CD4-positive, CD25-positive, alpha-beta regulatory T cell (primary cell): ENCODE measurements at regions not wholly inside any gene's neighbourhood (a gene's known extent, or its start where the extent isn't known, plus 50 kb on each side); places are given as distances from the start of the nearest gene placed in this dataset.

ENCODE experiments used
- ATAC-seq, 2 donors: fragments of 150-1000 bp; cut with Tn5 transposase; one replicate each; pipeline ENCODE4 v1.10.0; 2021; ENCODE audit warnings: low read depth in 2 of 2, moderate number of reproducible peaks in 2 of 2, moderate library complexity in 1 of 2
- DNase-seq, 3 donors: peaks; one replicate each; pipeline versions ENCODE4 v3.0.0 to v3.0.0-alpha.2; 2012 to 2022; ENCODE audit warnings: mixed read lengths in 1 of 3
- H3K27ac ChIP-seq: one replicate; pipeline ENCODE4 v1.7.0; 2013; ENCODE audit warnings: mild to moderate bottlenecking, low read length; ENCODE audit not compliant: insufficient read depth, poor library complexity, severe bottlenecking
- H3K27me3 ChIP-seq: one replicate; pipeline ENCODE4 v1.7.0; 2013; ENCODE audit warnings: low read length; ENCODE audit not compliant: control insufficient read depth, insufficient read depth
- H3K36me3 ChIP-seq: one replicate; pipeline ENCODE4 v1.7.0; 2013; ENCODE audit warnings: mild to moderate bottlenecking, low read length, moderate library complexity; ENCODE audit not compliant: control insufficient read depth, insufficient read depth
- H3K4me1 ChIP-seq: 2 replicates; pipeline ENCODE4 v1.7.0; 2013; ENCODE audit warnings: mild to moderate bottlenecking, low read length; ENCODE audit not compliant: insufficient read depth, control insufficient read depth, poor library complexity, severe bottlenecking
- H3K4me3 ChIP-seq: one replicate; pipeline ENCODE4 v1.7.0; 2013; ENCODE audit warnings: low read depth, mild to moderate bottlenecking, low read length, moderate library complexity
- H3K9me3 ChIP-seq, 2 experiments: 1 replicate in 1 of 2; 2 replicates in 1 of 2; pipeline ENCODE4 v1.7.0; 2013; ENCODE audit warnings: low read length in 2 of 2, mild to moderate bottlenecking in 1 of 2, moderate library complexity in 1 of 2; ENCODE audit not compliant: control insufficient read depth in 2 of 2
- H3K27ac Mint-ChIP-seq, 3 donors: one replicate each; pipeline ENCODE4 v1.8.0; 2020 to 2022; ENCODE audit warnings: mild to moderate bottlenecking in 3 of 3, mixed read lengths in 3 of 3, moderate library complexity in 2 of 3
- H3K27me3 Mint-ChIP-seq: one replicate; pipeline ENCODE4 v1.8.0; 2022; ENCODE audit warnings: mild to moderate bottlenecking, mixed read lengths
- H3K36me3 Mint-ChIP-seq: one replicate; pipeline ENCODE4 v1.8.0; 2020; ENCODE audit warnings: mixed read lengths
- H3K4me1 Mint-ChIP-seq, 4 donors: one replicate each; pipeline ENCODE4 v1.8.0; 2020 to 2022; ENCODE audit warnings: mixed read lengths in 4 of 4, mild to moderate bottlenecking in 1 of 4
- H3K4me3 Mint-ChIP-seq, 4 donors: one replicate each; pipeline ENCODE4 v1.8.0; 2020 to 2022; ENCODE audit warnings: mild to moderate bottlenecking in 4 of 4, mixed read lengths in 4 of 4, moderate library complexity in 3 of 4
- H3K9me3 Mint-ChIP-seq, 7 donors: one replicate each; pipeline ENCODE4 v1.8.0; 2020 to 2022; ENCODE audit warnings: mixed read lengths in 7 of 7, mild to moderate bottlenecking in 3 of 7, moderate library complexity in 2 of 7

DNA sequence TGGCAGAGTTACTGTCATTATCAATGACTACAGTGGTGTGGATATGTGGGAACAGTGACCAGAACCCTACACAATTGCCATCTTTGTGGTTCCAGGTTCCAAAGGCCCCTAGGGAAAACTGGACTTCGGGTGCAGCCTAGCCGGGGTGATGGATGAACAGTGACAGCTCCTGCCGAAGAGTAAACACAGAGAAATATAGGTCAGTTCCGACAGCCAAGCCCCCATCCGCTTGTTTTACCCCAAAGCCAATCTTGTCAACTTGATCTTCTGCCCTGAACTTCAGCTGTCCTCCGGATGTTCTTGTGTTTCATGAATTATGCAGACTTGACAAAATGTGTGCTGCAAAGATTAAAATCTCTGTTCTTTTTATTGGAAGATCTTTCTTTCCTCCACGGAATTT is 200.4 kb upstream of the SRRM4 start:
- H3K27ac ChIP-seq, result no peak overlapping the region
- no peak for ATAC-seq
- no peak overlapping the region for H3K4me3 ChIP-seq
- H3K27ac Mint-ChIP-seq, result no peak overlapping the region
- H3K27me3 Mint-ChIP-seq, result no peaks in the 10 kb centered on the region
- no peaks in the 10 kb centered on the region for H3K4me1 ChIP-seq
- DNase-seq, result no peak
- H3K9me3 Mint-ChIP-seq, result peaks cover 0 to 5% (median 1%) of the 10 kb centered on the region in 7 donors
- no peak overlapping the region for H3K4me3 Mint-ChIP-seq
- H3K4me1 Mint-ChIP-seq, result no peaks in the 10 kb centered on the region
- no peaks in the 10 kb centered on the region for H3K27me3 ChIP-seq
- H3K36me3 Mint-ChIP-seq, result no peaks in the 10 kb centered on the region
- H3K36me3 ChIP-seq, result no peaks in the 10 kb centered on the region
- no peaks in the 10 kb centered on the region for H3K9me3 ChIP-seq

DNA sequence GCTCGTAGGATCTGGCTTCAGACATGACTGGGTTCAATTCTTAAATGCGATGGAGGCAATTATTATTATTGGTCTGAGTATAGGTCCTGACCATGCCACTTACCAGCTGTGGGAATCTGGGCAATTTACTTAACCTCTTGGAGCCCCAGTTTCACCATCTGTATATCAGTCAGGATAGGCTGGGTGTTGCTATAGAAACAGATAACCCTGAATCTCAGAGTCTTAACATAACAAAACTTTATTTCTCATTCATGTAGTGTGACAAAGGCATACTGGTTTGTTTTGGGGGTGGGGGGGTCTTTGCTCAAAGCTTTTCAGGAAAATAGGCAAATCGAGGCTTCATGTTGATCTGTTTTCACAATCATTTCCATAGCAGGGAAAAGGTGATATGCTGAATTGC is 199.6 kb upstream of the SRRM4 start:
- Histone ChIP-seq H3K9me3 (no peaks in the 10 kb centered on the region), H3K4me3 (no peak overlapping the region), H3K27ac (no peak overlapping the region), H3K36me3 (no peaks in the 10 kb centered on the region), H3K27me3 (no peaks in the 10 kb centered on the region), H3K4me1 (no peaks in the 10 kb centered on the region)
- Mint-ChIP-seq H3K4me3 (no peak overlapping the region), H3K4me1 (no peaks in the 10 kb centered on the region), H3K27me3 (no peaks in the 10 kb centered on the region), H3K36me3 (no peaks in the 10 kb centered on the region), H3K9me3 (peaks cover 0 to 5% (median 1%) of the 10 kb centered on the region in 7 donors), H3K27ac (no peak overlapping the region)
- ATAC-seq (no peak), DNase-seq (no peak)

DNA sequence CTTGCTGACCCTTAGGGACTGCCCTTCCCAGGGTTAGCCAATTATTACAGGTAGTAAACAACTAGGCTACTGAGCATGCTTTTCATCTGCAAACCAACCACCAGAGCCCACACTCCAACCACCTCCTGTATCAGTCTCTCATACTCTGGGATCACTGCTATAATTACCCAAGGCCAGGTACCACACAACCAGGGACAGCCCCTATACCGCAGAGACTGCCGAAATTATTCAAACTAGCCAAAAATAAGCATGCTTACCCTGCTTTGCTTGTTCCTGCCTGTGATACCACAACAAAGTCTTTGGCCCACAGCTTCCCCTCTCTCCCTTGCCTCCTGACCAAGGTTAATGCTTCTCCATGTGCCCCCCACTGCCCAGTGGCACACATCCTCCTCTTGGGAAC is 197.6 kb upstream of the SRRM4 start:
- no peaks in the 10 kb centered on the region for H3K36me3 Mint-ChIP-seq
- ATAC-seq, result no peak
- H3K9me3 Mint-ChIP-seq, result peaks cover 0 to 5% (median 0%) of the 10 kb centered on the region in 7 donors

DNA sequence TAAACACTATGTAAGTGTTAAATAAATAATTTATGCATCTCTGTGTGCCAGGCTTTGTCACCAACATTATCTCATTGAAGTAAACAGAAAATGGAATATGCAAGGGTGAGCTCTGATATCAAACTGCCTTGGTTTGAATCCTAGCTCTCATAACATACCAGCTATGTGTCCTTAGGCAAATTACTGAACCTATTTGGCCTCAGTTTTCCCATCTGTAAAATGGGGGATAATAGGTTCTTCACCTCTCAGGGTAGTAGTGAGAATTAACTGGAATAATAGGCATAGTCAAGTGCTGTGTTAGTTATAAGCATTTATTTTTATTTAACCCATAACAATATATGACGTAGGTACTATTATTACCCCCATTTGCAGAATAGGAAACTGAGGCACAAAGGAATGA is 190.8 kb upstream of the SRRM4 start:
- H3K36me3 Mint-ChIP-seq, result no peaks in the 10 kb centered on the region
- DNase-seq, result no peak
- ATAC-seq, result no peak

More for the DNA sequence above, 197.6 kb upstream of the SRRM4 start:
- Mint-ChIP-seq H3K27ac (no peak overlapping the region), H3K27me3 (no peaks in the 10 kb centered on the region), H3K4me1 (no peaks in the 10 kb centered on the region), H3K4me3 (no peak overlapping the region)
- Histone ChIP-seq H3K27ac (no peak overlapping the region), H3K9me3 (no peaks in the 10 kb centered on the region), H3K36me3 (no peaks in the 10 kb centered on the region), H3K4me3 (no peak overlapping the region), H3K27me3 (no peaks in the 10 kb centered on the region), H3K4me1 (no peaks in the 10 kb centered on the region)
- no peak for DNase-seq

DNA sequence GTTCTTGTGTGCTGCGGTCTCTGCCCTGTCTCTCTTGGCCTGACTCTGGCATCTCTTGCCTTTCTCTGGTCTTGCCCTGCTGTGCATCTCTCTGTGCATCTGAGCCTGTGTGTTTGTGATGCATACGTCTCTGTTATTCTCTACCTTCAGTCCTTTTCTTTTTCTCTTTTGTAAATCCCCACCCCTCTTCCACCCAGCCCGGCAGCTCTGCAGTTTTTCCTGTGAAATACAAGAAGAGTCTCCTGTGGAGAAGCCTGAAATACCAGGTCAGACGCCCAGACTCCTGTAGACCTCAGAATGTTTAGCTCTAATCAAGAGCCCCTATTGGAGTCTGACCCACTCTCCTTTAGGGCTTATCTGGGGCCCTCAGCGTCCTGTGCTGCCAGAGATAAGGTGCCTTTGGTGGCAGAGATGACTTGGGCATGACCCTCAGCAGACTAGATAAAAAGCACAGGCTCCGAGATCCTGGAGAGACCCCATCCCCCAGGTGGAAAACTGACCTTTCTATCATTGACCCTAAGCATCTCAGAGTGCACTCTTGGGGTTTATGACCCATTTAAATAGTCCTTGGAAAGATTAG is 167.5 kb upstream of the SRRM4 start:
- Histone ChIP-seq H3K36me3 (no peaks in the 10 kb centered on the region), H3K4me1 (no peaks in the 10 kb centered on the region), H3K9me3 (peaks cover 0 to 2% of the 10 kb centered on the region in 2 experiments), H3K27ac (no peak overlapping the region), H3K4me3 (no peak overlapping the region), H3K27me3 (peaks cover 2% of the 10 kb centered on the region)
- Mint-ChIP-seq H3K4me1 (no peaks in the 10 kb centered on the region), H3K27ac (no peak overlapping the region), H3K36me3 (no peaks in the 10 kb centered on the region), H3K9me3 (peaks cover 0 to 7% (median 3%) of the 10 kb centered on the region in 7 donors), H3K4me3 (no peak overlapping the region), H3K27me3 (no peaks in the 10 kb centered on the region)
- no peak for DNase-seq
- no peak for ATAC-seq

More for the DNA sequence above, 190.8 kb upstream of the SRRM4 start:
- H3K27me3 Mint-ChIP-seq, result no peaks in the 10 kb centered on the region
- Histone ChIP-seq H3K4me1 (no peaks in the 10 kb centered on the region), H3K36me3 (no peaks in the 10 kb centered on the region), H3K27me3 (no peaks in the 10 kb centered on the region), H3K27ac (no peak overlapping the region), H3K4me3 (no peak overlapping the region), H3K9me3 (no peaks in the 10 kb centered on the region)
- H3K4me3 Mint-ChIP-seq, result no peak overlapping the region
- H3K4me1 Mint-ChIP-seq, result no peaks in the 10 kb centered on the region
- no peak overlapping the region for H3K27ac Mint-ChIP-seq
- peaks cover 0 to 4% (median 0%) of the 10 kb centered on the region in 7 donors for H3K9me3 Mint-ChIP-seq

DNA sequence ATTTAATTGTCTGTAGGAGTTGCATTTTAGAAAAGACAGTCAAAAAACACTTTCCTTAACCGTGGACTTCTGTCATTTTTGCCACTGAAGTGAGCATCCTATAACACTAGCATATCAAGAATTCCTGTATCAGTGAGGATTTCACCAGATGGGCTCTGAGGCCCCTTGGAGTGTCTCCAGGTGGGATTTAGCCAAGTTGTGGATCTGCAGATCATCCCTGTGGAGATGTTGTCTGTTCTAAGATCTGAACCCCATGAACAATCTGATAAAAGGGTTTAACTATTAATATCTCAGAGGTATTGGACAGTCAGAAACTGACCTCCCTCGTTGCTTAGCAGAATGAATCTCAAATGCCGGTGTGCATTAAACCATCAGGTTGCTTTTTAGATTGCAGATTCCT is 165.0 kb upstream of the SRRM4 start:
- no peak for ATAC-seq
- Mint-ChIP-seq H3K4me1 (no peaks in the 10 kb centered on the region), H3K27me3 (no peaks in the 10 kb centered on the region), H3K27ac (no peak overlapping the region), H3K9me3 (peaks cover 0 to 4% (median 0%) of the 10 kb centered on the region in 7 donors), H3K4me3 (no peak overlapping the region), H3K36me3 (no peaks in the 10 kb centered on the region)
- Histone ChIP-seq H3K27me3 (peaks cover 2% of the 10 kb centered on the region), H3K4me3 (no peak overlapping the region), H3K9me3 (peaks cover 0 to 2% of the 10 kb centered on the region in 2 experiments), H3K36me3 (no peaks in the 10 kb centered on the region), H3K27ac (no peak overlapping the region), H3K4me1 (no peaks in the 10 kb centered on the region)
- no peak for DNase-seq

DNA sequence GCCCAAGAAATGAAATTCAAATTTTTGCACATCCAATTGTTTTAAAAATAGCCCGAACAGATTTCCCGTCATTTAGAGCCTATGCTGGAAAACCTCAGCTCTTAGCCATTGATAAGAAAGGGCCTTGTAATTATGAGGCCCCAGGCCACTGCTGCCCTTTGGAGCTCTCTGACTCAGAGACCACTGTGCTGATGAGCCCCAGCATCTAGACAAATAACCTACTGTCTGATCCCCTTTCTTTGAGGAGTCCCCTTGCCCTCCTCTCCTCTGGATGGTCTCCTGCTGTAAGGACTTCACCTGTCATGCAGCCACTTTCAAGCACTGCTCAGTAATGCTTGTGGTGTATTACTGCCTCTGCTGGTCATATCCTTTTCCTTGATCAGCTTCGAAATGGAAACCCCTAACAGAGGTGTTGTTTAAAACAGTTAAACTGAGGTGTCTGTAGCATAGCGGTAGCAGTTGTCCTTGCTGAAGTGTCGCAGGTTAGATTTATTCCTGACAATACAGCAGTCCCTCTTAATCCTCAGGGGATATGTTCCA is 159.9 kb upstream of the SRRM4 start:
- Mint-ChIP-seq H3K9me3 (peaks cover 0 to 7% (median 3%) of the 10 kb centered on the region in 7 donors), H3K4me3 (no peak overlapping the region), H3K27me3 (no peaks in the 10 kb centered on the region)

DNA sequence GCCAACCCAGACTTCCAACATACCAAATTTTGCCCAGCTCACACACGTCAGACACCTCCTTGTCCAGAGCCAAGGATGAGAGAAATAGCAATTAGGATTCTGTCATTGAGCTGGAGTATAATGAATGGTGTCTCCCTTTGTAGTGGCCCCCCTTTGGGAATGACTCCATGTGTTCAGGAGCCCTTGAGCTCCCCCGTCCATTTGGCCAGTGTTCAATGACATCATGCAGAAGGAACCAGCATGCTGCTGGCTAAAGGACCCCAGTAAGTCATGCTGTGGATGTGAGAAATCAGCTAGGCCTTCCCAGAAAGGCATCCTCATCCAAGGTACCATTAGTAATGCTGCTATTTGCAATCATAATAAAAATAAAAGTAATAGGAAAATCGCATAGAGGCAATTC is 158.8 kb upstream of the SRRM4 start:
- Mint-ChIP-seq H3K36me3 (no peaks in the 10 kb centered on the region), H3K4me3 (no peak overlapping the region), H3K4me1 (no peaks in the 10 kb centered on the region), H3K27me3 (no peaks in the 10 kb centered on the region), H3K27ac (no peak overlapping the region), H3K9me3 (peaks cover 0 to 7% (median 3%) of the 10 kb centered on the region in 7 donors)
- Histone ChIP-seq H3K4me3 (no peak overlapping the region), H3K27ac (no peak overlapping the region), H3K4me1 (no peaks in the 10 kb centered on the region), H3K27me3 (no peaks in the 10 kb centered on the region), H3K36me3 (no peaks in the 10 kb centered on the region), H3K9me3 (peaks cover 0 to under 1% of the 10 kb centered on the region in 2 experiments)
- DNase-seq (no peak), ATAC-seq (no peak)

More for the DNA sequence above, 159.9 kb upstream of the SRRM4 start:
- DNase-seq, result no peak
- H3K36me3 Mint-ChIP-seq, result no peaks in the 10 kb centered on the region
- no peaks in the 10 kb centered on the region for H3K4me1 ChIP-seq
- no peak overlapping the region for H3K27ac Mint-ChIP-seq
- H3K36me3 ChIP-seq, result no peaks in the 10 kb centered on the region
- H3K9me3 ChIP-seq, result peaks cover 0 to 2% of the 10 kb centered on the region in 2 experiments
- ATAC-seq, result no peak
- no peak overlapping the region for H3K4me3 ChIP-seq
- H3K4me1 Mint-ChIP-seq, result no peaks in the 10 kb centered on the region
- no peak overlapping the region for H3K27ac ChIP-seq
- no peaks in the 10 kb centered on the region for H3K27me3 ChIP-seq
